HG03469 (cell line): ENCODE measurements at regions not wholly inside any gene's neighbourhood (a gene's known extent, or its start where the extent isn't known, plus 50 kb on each side); places are given as distances from the start of the nearest gene placed in this dataset.

ENCODE experiments used
- ATAC-seq: cut with Tn5 transposase; IDR thresholded peaks from one replicate; pipeline ENCODE4 v1.9.1; 2021; ENCODE audit warnings: mild to moderate bottlenecking, moderate library complexity, moderate number of reproducible peaks; ENCODE audit not compliant: unreplicated experiment

- ATAC-seq: no peak
These were observed 512.2 kb upstream of the GRIA1 start for GRCh38 chr5:152978141-152978835.

- no peak for ATAC-seq
These were observed 503.3 kb upstream of the GRIA1 start for GRCh38 chr5:152987131-152987530.

- no peak for ATAC-seq
These were observed 500.3 kb upstream of the GRIA1 start for GRCh38 chr5:152990217-152990616.

- ATAC-seq: no peak
These were observed 499.8 kb upstream of the GRIA1 start for GRCh38 chr5:152990649-152991048.

- ATAC-seq: no peak
These were observed 496.3 kb upstream of the GRIA1 start for GRCh38 chr5:152994033-152994680.

GRCh38 chr5:152995214-152995725, 495.2 kb upstream of the GRIA1 start:
- no peak for ATAC-seq

- no peak for ATAC-seq
These were observed 484.8 kb upstream of the GRIA1 start for GRCh38 chr5:153005711-153006110.

- ATAC-seq: no peak
These were observed 483.8 kb upstream of the GRIA1 start for GRCh38 chr5:153006681-153007080.

- no peak for ATAC-seq
These were observed 476.3 kb upstream of the GRIA1 start for GRCh38 chr5:153014194-153014593.

GRCh38 chr5:153018121-153018520, 472.3 kb upstream of the GRIA1 start:
- no peak for ATAC-seq

- ATAC-seq: no peak
These were observed 459.4 kb upstream of the GRIA1 start for GRCh38 chr5:153030755-153031725.

- no peak for ATAC-seq
These were observed 451.0 kb upstream of the GRIA1 start for GRCh38 chr5:153039501-153039900.

- ATAC-seq: no peak
These were observed 446.6 kb upstream of the GRIA1 start for GRCh38 chr5:153043886-153044285.

- no peak for ATAC-seq
These were observed 439.8 kb upstream of the GRIA1 start for GRCh38 chr5:153050496-153051179.

GRCh38 chr5:153066281-153066680, 424.2 kb upstream of the GRIA1 start:
- ATAC-seq: no peak

- no peak for ATAC-seq
These were observed 422.6 kb upstream of the GRIA1 start for GRCh38 chr5:153067869-153068268.

GRCh38 chr5:153079396-153079795, 411.1 kb upstream of the GRIA1 start:
- no peak for ATAC-seq

GRCh38 chr5:153080940-153081339, 409.5 kb upstream of the GRIA1 start:
- no peak for ATAC-seq

- no peak for ATAC-seq
These were observed 409.1 kb upstream of the GRIA1 start for GRCh38 chr5:153081385-153081784.

- no peak for ATAC-seq
These were observed 406.0 kb upstream of the GRIA1 start for GRCh38 chr5:153084511-153084910.

- ATAC-seq: no peak
These were observed 404.0 kb upstream of the GRIA1 start for GRCh38 chr5:153086486-153086885.
